ENCODE measurements at regions not wholly inside any gene's neighbourhood (a gene's known extent, or its start where the extent isn't known, plus 50 kb on each side); places are given as distances from the start of the nearest gene placed in this dataset.

DNA sequence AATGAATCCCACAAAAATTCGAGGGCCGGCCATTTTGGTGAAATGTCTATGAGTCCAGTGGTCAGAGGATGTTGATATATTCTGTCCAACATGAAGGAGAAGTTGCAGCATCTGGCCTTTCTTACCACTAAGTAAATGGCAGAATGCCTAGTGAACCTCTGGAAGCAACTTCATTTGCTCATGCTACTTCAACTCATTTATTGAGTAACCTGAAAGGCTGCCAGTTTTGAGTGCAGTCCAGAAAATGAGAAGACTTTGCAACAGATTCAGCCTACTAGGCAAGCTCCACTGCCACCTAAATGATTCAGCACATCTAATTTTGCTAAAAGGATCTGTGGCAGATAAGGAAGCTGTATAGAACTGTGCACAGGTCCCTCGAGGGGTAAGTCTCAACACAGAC lies 265.0 kb downstream of the OPA1 start:
- Histone ChIP-seq H3K4me3 (no peak overlapping the region), H3K27me3 (no peaks in the 10 kb centered on the region), H3K27ac (no peak overlapping the region), H3K4me1 (peaks cover 0 to 13% (median 2%) of the 10 kb centered on the region in 4 donors), H3K9me3 (no peaks in the 10 kb centered on the region), H3K36me3 (no peaks in the 10 kb centered on the region)
- WGBS, 2 donors: 69 to 84% methylated on average over 3 of the region's 3 CpGs
- peak in 1 of 2 donors; percentile 73 for TF ChIP-seq EP300 (IDR thresholded peaks at IDR 0.05)
- TF ChIP-seq, protein P1, sequence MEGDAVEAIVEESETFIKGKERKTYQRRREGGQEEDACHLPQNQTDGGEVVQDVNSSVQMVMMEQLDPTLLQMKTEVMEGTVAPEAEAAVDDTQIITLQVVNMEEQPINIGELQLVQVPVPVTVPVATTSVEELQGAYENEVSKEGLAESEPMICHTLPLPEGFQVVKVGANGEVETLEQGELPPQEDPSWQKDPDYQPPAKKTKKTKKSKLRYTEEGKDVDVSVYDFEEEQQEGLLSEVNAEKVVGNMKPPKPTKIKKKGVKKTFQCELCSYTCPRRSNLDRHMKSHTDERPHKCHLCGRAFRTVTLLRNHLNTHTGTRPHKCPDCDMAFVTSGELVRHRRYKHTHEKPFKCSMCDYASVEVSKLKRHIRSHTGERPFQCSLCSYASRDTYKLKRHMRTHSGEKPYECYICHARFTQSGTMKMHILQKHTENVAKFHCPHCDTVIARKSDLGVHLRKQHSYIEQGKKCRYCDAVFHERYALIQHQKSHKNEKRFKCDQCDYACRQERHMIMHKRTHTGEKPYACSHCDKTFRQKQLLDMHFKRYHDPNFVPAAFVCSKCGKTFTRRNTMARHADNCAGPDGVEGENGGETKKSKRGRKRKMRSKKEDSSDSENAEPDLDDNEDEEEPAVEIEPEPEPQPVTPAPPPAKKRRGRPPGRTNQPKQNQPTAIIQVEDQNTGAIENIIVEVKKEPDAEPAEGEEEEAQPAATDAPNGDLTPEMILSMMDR (IDR thresholded peaks at IDR 0.05): no peak
- peak in 1 of 2 donors; percentile 79 for DNase-seq (ENCODE audit: low spot score in 2 of 2)

- no peak overlapping the region for H3K4me3 ChIP-seq
- H3K4me1 ChIP-seq: peaks cover 0 to 12% (median 0%) of the 10 kb centered on the region in 4 donors
- no peaks in the 10 kb centered on the region for H3K9me3 ChIP-seq
- 91% methylated on average over 3 of the region's 3 CpGs for WGBS, 2 donors
- no peaks in the 10 kb centered on the region for H3K27me3 ChIP-seq
- H3K27ac ChIP-seq: no peak overlapping the region
- DNase-seq (ENCODE audit: low spot score in 2 of 2): no peak
- no peaks in the 10 kb centered on the region for H3K36me3 ChIP-seq
- TF ChIP-seq, protein P1 (IDR thresholded peaks at IDR 0.05): no peak
- no peak for TF ChIP-seq EP300 (IDR thresholded peaks at IDR 0.05)
- TF ChIP-seq POLR2A (IDR thresholded peaks at IDR 0.05): no peak
These were observed 266.2 kb downstream of the OPA1 start for GRCh38 chr3:193859195-193859594.

- Histone ChIP-seq H3K27ac (no peak overlapping the region), H3K27me3 (no peaks in the 10 kb centered on the region), H3K4me3 (no peak overlapping the region), H3K36me3 (no peaks in the 10 kb centered on the region), H3K9me3 (no peaks in the 10 kb centered on the region), H3K4me1 (peaks cover 0 to 13% (median 0%) of the 10 kb centered on the region in 4 donors)
- TF ChIP-seq, protein P1 (IDR thresholded peaks at IDR 0.05): no peak
- TF ChIP-seq EP300 (IDR thresholded peaks at IDR 0.05) (no peak), POLR2A (IDR thresholded peaks at IDR 0.05) (no peak)
- no peak for DNase-seq (ENCODE audit: low spot score in 2 of 2)
- WGBS, 2 donors: 88 to 92% methylated on average over 2 of the region's 2 CpGs
These were observed 268.0 kb downstream of the OPA1 start for GRCh38 chr3:193861012-193861411.

- WGBS, 2 donors: 80 to 86% methylated on average over 4 of the region's 4 CpGs
- no peak for TF ChIP-seq EP300 (IDR thresholded peaks at IDR 0.05)
- TF ChIP-seq, protein P1 (IDR thresholded peaks at IDR 0.05): no peak
- TF ChIP-seq POLR2A (IDR thresholded peaks at IDR 0.05): no peak
- no peak for DNase-seq (ENCODE audit: low spot score in 2 of 2)
- Histone ChIP-seq H3K9me3 (no peaks in the 10 kb centered on the region), H3K4me1 (peaks cover 0 to 13% (median 0%) of the 10 kb centered on the region in 4 donors), H3K4me3 (no peak overlapping the region), H3K27ac (no peak overlapping the region), H3K36me3 (no peaks in the 10 kb centered on the region), H3K27me3 (no peaks in the 10 kb centered on the region)
These were observed 269.8 kb downstream of the OPA1 start for GRCh38 chr3:193862843-193863242.

DNA sequence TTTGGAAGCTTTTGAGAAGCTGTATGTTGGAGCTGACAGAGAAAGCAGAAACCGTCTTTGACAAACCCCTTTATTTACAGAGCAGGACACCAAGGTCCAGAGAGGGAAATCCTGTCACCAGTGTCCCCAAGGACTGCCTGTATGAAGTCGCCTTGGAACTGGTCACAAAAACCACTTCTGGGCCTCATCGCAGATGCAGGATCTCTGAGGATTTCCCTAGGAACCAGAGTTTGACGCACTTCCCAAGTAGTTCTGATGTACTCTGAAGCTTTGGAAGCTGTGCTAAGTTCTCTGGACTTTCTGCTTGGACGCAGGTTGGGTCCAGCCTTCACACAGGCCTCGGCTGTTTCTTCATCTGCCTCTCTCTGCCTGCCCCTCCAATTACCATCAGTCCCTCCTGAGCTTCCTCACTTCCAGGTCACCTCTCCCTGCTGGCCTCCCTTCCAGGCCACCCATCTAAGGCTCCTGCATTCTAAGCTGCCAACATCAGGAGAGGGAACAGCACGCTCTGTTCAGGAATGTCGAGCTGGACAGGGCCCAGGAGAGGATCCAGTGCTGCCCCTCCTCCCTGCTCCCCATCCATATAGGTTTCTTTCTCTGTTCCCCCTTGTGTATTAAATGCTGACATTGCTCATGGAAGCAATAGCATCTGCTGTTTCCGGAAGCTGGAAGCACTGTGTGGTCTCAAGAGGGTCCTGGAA lies 270.8 kb downstream of the OPA1 start:
- no peaks in the 10 kb centered on the region for H3K9me3 ChIP-seq
- H3K27ac ChIP-seq: peak overlapping the region in 1 of 4 donors; percentile 4
- WGBS, 2 donors: 69 to 77% methylated on average over 9 of the region's 9 CpGs
- H3K4me1 ChIP-seq: peaks cover 0 to 9% (median 4%) of the 10 kb centered on the region in 4 donors
- no peaks in the 10 kb centered on the region for H3K36me3 ChIP-seq
- no peak overlapping the region for H3K4me3 ChIP-seq
- TF ChIP-seq POLR2A (IDR thresholded peaks at IDR 0.05) (no peak), EP300 (IDR thresholded peaks at IDR 0.05) (peak in 1 of 2 donors; percentile 34)
- TF ChIP-seq, protein P1 (IDR thresholded peaks at IDR 0.05): no peak
- H3K27me3 ChIP-seq: no peaks in the 10 kb centered on the region
- peak in 1 of 2 donors; percentile 12 for DNase-seq (ENCODE audit: low spot score in 2 of 2)
